ENCODE measurements at regions not wholly inside any gene's neighbourhood (a gene's known extent, or its start where the extent isn't known, plus 50 kb on each side); places are given as distances from the start of the nearest gene placed in this dataset.

GRCh38 chr1:177355575-177355974 is 184.8 kb downstream of the BRINP2 start:
- TF ChIP-seq REST (IDR thresholded peaks at IDR 0.05; ENCODE audit: insufficient replicate concordance, low read depth) = no peak
- TF ChIP-seq CTCF (IDR thresholded peaks at IDR 0.05; ENCODE audit: insufficient read depth, low read length) = no peak
- TF ChIP-seq POLR2AphosphoS5 (IDR thresholded peaks at IDR 0.05; ENCODE audit: low read depth) = no peak
- no peak for TF ChIP-seq SPI1 (IDR thresholded peaks at IDR 0.05; ENCODE audit: borderline replicate concordance, low read depth)
